Posterior cingulate gyrus (tissue), 11 donors: ENCODE measurements at regions not wholly inside any gene's neighbourhood (a gene's known extent, or its start where the extent isn't known, plus 50 kb on each side); places are given as distances from the start of the nearest gene placed in this dataset.

ENCODE experiments used
- DNase-seq, 10 donors: peaks; one replicate each; pipeline versions ENCODE4 v3.0.0 to v3.0.0-alpha.2; 2020 to 2021; ENCODE audit warnings: mixed read lengths in 3 of 10
- intact Hi-C: fragments of 100-400 bp; cut with DNase I; formaldehyde crosslinking; loops from one replicate; pipeline ENCODE4 v1.15.1; 2023

DNA sequence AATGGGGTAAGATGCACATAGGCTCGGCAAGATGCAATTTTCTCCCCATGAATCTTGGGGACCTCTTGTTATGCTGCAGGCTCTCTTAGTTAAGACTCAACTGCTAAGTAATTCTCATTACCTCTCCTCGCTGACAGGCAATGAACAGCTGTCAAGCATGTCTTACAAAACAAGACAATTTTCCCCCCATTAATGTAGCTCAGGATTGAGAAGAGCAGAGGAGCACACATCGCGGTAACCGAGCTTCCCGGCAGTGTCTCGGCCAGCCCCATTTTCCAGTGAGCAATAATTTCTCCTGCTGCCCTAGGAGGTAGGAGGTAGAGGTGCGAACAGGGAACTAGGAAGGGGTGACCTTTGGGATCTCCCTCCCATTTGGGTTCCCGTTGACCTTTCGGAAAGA, 272.1 kb downstream of the HAPSTR1 start:
- no peak for DNase-seq
- intact Hi-C loops: no loop called here

DNA sequence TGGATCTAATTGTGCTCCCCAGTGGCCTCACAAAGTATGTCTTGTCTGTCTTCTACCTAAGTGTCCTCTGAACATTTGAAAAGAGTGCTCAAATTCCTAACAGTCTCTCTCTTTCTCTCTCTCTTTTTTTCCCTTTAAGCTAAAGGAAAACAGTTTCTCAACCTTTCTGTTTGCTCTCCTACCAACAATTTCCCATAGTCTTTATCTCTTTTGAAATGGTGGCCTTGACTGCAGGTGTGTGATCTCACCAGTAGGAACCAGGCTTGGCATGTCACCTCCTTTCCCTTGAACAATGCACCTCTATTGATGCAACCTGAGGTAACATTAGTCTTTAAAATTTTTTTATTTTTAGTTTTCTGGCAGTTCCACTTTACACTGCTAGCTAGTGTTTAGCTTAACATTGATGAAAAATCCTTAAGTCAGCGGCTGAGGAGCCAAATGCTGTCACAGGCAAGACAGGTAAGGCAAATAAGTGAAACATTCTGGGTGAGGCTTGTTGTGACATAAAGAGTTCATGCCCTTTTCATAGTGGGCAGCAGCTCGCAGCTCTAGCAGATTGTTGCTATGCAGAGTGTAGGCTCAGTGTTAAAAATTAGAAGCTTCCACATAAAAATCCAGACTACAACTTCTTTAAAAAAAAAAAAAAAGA, 273.4 kb downstream of the HAPSTR1 start:
- intact Hi-C loops: no loop called here
- DNase-seq: no peak

DNA sequence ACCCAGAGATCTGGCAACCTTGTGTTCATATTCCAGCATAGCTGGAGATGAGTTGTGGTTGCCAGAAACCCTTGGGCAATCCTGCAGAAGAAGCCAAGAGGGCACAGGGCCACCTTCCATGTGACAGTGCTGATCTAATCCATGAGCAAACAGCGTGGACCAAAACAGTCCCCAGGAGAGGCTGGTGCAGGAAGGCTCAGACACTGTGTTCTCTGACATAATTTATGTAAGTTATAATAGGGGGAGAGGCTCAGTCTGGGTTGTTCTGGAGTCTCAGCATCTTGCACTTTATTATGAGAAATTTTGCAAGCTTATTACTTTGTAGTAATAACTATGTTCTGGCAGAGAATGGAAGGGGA, 273.9 kb downstream of the HAPSTR1 start:
- intact Hi-C loops: no loop called here
- peak; percentile 60 to 96 (median 78) for DNase-seq

DNA sequence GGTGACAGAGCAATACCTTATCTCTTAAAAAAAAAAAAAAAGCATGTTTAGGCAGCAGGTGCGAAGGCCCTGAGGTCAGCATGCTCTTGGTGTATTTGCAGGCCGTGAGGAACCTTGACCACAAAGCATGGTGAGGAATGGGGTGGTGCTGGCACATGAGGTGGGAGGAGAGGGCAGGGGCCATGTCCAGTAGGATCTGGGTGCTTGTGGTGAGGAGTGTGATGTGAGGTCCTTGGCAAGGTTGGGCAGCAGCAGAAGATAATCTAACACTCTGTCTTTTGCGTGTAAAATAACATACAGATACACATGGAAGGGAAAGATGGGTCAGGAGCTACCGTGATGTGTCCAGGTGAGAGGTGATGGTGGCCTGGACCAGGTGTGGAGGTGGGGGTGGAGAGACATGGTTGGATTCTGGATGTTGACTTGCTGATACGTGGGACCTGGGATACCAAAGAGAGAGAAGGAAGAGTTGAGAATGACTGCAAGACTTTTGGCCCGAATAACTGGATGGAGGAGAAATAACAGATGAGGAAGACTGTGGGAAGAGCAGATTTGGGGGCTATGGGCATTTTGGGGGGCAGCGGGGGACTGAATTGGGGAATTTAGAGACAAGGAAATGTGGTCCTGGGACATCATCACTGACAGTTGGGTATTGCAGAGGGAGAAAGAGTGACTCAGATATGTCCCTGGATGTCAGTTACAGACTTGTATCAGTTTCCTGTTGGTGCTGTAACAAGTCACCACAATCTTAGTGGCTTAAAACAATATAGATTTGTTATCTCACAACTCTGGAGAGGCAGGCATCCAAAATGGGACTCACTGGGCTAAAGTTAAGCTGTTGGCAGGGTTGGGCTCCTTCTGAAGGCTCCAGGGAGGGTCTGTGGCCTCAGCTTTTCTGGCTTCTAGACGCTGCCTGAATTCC, 274.9 kb downstream of the HAPSTR1 start:
- DNase-seq: no peak
- intact Hi-C loops: no loop called here

DNA sequence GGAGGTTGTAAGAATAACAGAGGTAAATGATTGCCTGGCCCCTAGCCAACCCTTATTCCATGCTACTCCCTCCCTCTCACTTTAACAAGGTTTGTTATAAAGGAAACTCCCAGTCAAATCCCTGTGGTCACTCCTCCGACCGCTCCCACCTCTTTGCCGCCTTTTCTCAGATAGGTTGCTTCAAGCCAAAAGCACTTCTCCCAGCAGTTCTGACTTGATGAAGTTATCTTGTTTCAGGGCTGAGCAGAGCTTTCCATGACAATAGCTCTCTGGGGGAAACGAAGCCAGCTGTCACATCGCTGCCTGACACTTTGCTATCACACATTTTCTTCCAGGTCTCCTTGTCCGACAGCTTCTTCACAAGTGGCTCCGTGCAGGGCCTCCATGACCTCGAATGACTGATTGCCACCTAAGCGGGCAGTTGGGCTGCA, 278.6 kb downstream of the HAPSTR1 start:
- no peak for DNase-seq
- intact Hi-C loops: loop anchor here (10.0 kb wide), 1 partner anchor 235 kb away; no protein-coding TSS in a partner anchor

- intact Hi-C loops: loop anchor here (10.0 kb wide), 1 partner anchor 233 kb away; no protein-coding TSS in a partner anchor
- no peak for DNase-seq
Measured at GRCh38 chr16:9371713-9372448, 280.4 kb downstream of the HAPSTR1 start.

- DNase-seq: peak in 9 of 10 donors; percentile 18 to 95 (median 65)
- intact Hi-C loops: loop anchor here (10.0 kb wide), 1 partner anchor 232 kb away; no protein-coding TSS in a partner anchor
Measured at GRCh38 chr16:9372934-9373890, 281.8 kb downstream of the HAPSTR1 start.

GRCh38 chr16:9374061-9374460, 282.6 kb downstream of the HAPSTR1 start:
- intact Hi-C loops: loop anchor here (10.0 kb wide), 1 partner anchor 231 kb away; no protein-coding TSS in a partner anchor
- DNase-seq: no peak

- intact Hi-C loops: loop anchor here (10.0 kb wide), 1 partner anchor 226 kb away; no protein-coding TSS in a partner anchor
- DNase-seq: no peak
Measured at GRCh38 chr16:9378876-9379275, 287.4 kb downstream of the HAPSTR1 start.

DNA sequence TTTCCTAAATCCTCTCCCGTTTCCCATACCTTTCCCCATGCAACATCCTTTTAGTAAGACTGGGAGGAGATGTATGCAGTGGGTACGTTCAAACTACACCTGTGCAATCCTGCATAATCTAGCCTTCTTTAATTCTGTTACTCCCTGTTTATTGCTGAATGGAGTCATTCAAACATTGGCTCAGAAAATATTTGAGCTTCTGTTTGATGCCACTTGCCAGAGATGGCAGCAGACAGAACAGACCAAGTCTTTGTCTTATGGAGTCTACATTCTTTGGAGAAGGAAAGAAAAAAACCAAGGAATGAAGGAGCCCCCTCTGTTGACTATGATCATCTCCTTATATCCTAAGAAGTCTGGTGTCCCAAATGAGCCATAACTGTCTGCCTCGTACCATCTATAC, 288.8 kb downstream of the HAPSTR1 start:
- intact Hi-C loops: no loop called here
- no peak for DNase-seq

GRCh38 chr16:9381399-9381798, 290.0 kb downstream of the HAPSTR1 start:
- intact Hi-C loops: no loop called here
- DNase-seq: no peak

GRCh38 chr16:9381905-9382304, 290.5 kb downstream of the HAPSTR1 start:
- intact Hi-C loops: no loop called here
- DNase-seq: no peak

DNA sequence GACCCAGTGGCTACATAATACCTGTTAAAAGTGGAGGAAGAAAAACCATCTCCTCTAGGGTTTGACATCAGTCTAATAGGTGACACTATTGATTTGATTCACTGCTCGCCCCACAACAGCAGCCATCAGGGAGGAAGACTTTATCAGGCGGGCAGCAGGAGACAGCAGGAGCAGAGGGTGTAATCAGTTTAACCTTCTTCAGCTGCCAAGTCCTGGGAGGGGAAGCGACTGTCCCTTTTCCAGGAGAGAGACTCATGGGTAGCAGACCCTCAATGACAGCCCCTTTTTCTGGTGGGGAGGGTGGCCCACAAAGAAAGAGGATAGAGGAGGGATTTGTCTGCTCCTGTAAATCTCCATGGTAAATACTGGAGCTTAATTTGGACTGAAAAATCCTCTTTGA, 291.8 kb downstream of the HAPSTR1 start:
- intact Hi-C loops: no loop called here
- no peak for DNase-seq

DNA sequence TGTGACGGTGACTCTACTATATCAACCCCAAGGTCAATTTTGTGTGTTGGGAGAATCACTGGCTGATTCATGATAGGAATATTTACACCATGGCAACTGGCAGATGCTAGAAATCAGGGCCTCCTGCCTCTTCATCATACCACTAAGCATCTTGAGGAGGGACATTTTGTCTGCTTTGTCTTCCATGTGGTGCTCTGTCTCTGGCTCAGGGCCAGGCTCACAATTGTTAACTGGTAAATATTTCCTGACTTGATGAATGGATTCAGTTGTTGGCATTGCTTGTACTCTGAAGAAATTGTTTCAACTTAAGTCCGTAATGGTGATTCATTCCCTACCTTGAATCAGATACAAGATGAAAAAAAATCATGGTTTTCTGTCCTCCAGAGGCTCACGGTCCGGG, 292.7 kb downstream of the HAPSTR1 start:
- no peak for DNase-seq
- intact Hi-C loops: no loop called here

GRCh38 chr16:9389543-9390207, 298.2 kb downstream of the HAPSTR1 start:
- no peak for DNase-seq
- intact Hi-C loops: no loop called here

DNA sequence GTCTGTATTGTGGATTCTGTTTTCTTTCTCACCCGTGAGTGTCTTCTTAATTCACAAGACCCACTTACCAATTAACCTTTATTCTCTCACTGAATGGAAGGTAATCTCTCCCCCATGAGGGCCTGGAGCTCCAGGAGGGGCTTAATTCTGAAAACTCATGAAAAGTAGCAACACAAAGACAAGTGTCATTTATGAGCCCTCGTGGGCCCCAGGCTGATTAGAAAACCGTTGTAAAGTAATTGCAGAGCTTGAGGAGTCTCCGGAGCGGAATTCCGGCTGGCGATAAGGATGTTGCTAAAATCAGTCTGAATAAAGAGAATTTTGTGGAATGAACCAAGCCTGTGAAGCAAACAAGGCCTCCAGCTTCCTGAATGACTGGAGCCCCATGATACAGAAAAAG, 301.5 kb downstream of the HAPSTR1 start:
- intact Hi-C loops: no loop called here
- DNase-seq: no peak

GRCh38 chr16:9393591-9393990, 302.1 kb downstream of the HAPSTR1 start:
- intact Hi-C loops: no loop called here
- DNase-seq: no peak

DNA sequence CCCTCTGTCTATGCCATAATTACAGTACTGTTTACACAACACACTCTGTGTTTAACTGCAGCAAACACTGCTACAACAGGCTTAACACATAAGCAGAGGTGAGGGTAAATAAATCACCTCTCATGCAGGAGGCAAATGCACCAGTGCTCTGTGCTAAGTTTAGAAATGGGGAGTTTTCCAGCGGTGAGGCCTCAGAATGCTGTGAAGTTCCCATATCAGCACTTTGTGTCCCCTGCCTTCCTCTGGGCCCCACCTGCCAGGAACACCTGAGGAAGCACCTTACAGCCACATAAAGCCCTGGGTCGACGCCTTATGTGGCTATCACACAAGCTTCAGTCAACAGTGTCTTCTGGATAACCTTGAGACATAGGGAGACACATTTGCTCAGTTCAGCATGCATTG, 304.5 kb downstream of the HAPSTR1 start:
- DNase-seq: no peak
- intact Hi-C loops: no loop called here

GRCh38 chr16:9399573-9399972, 308.1 kb downstream of the HAPSTR1 start:
- no peak for DNase-seq
- intact Hi-C loops: no loop called here
